Spleen (tissue), 7 donors: ENCODE measurements at regions not wholly inside any gene's neighbourhood (a gene's known extent, or its start where the extent isn't known, plus 50 kb on each side); places are given as distances from the start of the nearest gene placed in this dataset.

Experiments
- CTCF ChIP-seq, 11 experiments: fragments of 200-600 bp in 7 of 11; fragments of 450-650 bp in 4 of 11; sonication (generic) in 4 of 11; IDR thresholded peaks in 8 of 11; conservative IDR thresholded peaks in 3 of 11; 1 replicate in 7 of 11; 2 replicates in 4 of 11; pipeline versions ENCODE4 v1.4.0 to v1.8.0; 2016 to 2021; ENCODE audit warnings: antibody characterized with exemption in 11 of 11, inconsistent platforms in 4 of 11, mild to moderate bottlenecking in 1 of 11
- POLR2A ChIP-seq, 3 donors: fragments of 450-650 bp; IDR thresholded peaks; one replicate each; pipeline ENCODE4 v1.5.1; 2017; ENCODE audit warnings: antibody characterized with exemption in 3 of 3, mild to moderate bottlenecking in 1 of 3
- POLR2AphosphoS5 ChIP-seq, 3 donors: sonication (generic); formaldehyde crosslinking; IDR thresholded peaks; one replicate each; pipeline ENCODE4 v1.5.1; 2017; ENCODE audit warnings: antibody characterized with exemption in 3 of 3
- donor health status: DM: no; HTN: no; CAD: no; lungs with moderate emphysema.
- donor health status: DM: no; HTN: no; CAD: no.
- donor health status: DM: no; HTN: no; CAD: no.

DNA sequence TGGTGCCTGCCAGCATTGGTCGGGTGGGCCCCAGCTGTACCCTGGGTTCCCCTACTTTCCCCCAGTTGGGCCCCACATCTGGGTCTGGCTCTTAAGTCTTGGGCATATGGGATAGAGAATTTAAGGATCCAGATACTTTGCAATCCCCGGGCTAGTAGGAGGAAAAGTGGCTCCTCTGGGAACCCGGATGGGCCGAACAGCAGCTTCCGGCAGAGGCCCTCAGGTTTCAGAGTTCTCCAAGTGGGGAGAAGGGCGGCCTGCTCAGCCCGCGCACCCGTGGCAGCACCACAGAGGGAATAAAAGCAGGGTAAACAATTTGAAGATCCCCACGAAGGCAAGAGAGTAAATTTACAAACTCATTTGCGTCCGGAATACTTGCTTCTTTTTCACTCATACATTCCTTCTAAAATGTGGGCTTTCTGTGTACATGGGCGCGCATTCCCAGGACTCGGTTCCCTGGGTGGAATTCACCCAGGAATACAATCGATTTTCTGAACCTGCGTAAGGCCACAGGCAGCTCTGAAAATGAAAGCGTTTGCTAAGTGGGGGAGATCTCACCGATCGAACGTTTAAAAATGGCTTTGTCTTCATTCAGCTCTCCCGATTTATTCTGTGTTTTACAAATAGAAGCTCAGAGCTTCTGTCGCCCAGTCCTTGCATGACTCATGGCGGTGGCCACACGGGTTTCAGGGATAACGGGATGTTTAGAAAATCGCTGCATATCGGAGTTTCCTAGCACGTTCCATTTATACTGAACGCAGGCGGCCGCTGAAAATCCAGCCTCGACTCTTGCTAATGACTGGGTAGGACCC is 74.0 kb upstream of the POLG start:
- TF ChIP-seq CTCF (IDR thresholded peaks at IDR 0.05 in 8 of 11, conservative IDR thresholded peaks at IDR 0.05 in 3 of 11), result no peak
- TF ChIP-seq POLR2AphosphoS5 (IDR thresholded peaks at IDR 0.05), result no peak
- TF ChIP-seq POLR2A (IDR thresholded peaks at IDR 0.05), result no peak
